SK-N-SH (cell line): ENCODE measurements at regions not wholly inside any gene's neighbourhood (a gene's known extent, or its start where the extent isn't known, plus 50 kb on each side); places are given as distances from the start of the nearest gene placed in this dataset.

ENCODE experiments used
- CTCF ChIA-PET: fragments of 300-600, 350-600 bp; formaldehyde crosslinking; extraction: SDS; loops from one replicate; lab custom pipeline; 2021; lab: Yijun Ruan, JAX
- POLR2A ChIA-PET: fragments of 350-600 bp; sonication (Branson Sonifier 250); formaldehyde crosslinking; extraction: SDS; loops from one replicate; lab custom pipeline; 2020; ENCODE audit warnings: antibody characterized with exemption, inconsistent platforms; lab: Yijun Ruan, JAX
- DNase-seq: peaks from one replicate; pipeline ENCODE4 v3.0.0; 2012
- H2AFZ ChIP-seq: fragments of 200-600 bp; sonication (generic); 2 replicates; pipeline ENCODE4 v1.8.1; 2016; ENCODE audit warnings: antibody characterized with exemption, mild to moderate bottlenecking, low read depth
- H3F3A ChIP-seq: fragments of 200-600 bp; sonication (generic); replicated peaks from 2 replicates; pipeline ENCODE3; 2016; ENCODE audit warnings: antibody characterized with exemption, mild to moderate bottlenecking; ENCODE audit not compliant: insufficient read depth
- H3K27ac ChIP-seq, 2 experiments: fragments of 200-500 bp in 1 of 2; fragments of 200-600 bp in 1 of 2; sonication (Bioruptor generic) in 1 of 2; sonication (generic), shearing (Covaris generic) in 1 of 2; 2 replicates each; pipeline versions ENCODE4 v1.5.1 to v1.6.1; 2014 to 2016; ENCODE audit warnings: low read depth in 2 of 2, inconsistent platforms in 1 of 2, low read length in 1 of 2, mild to moderate bottlenecking in 1 of 2, mixed read lengths in 1 of 2
- H3K27me3 ChIP-seq: fragments of 200-600 bp; sonication (generic), shearing (Covaris generic); 2 replicates; pipeline ENCODE4 v1.6.1; 2016; ENCODE audit warnings: mixed run types; ENCODE audit not compliant: insufficient read depth
- H3K36me3 ChIP-seq, 2 experiments: fragments of 200-500 bp in 1 of 2; fragments of 200-600 bp in 1 of 2; sonication (Bioruptor generic) in 1 of 2; sonication (generic) in 1 of 2; replicated peaks in 1 of 2; 2 replicates each; pipeline versions ENCODE3 to v1.5.1; 2014 to 2016; ENCODE audit warnings: low read length in 1 of 2, mild to moderate bottlenecking in 1 of 2; ENCODE audit not compliant: insufficient read depth in 2 of 2, control insufficient read depth in 1 of 2
- H3K4me1 ChIP-seq, 2 experiments: fragments of 200-500 bp in 1 of 2; fragments of 200-600 bp in 1 of 2; sonication (Bioruptor generic) in 1 of 2; sonication (generic), shearing (Covaris generic) in 1 of 2; 2 replicates each; pipeline versions ENCODE4 v1.5.1 to v1.6.1; 2014 to 2016; ENCODE audit warnings: low read depth in 1 of 2, low read length in 1 of 2, mixed run types in 1 of 2; ENCODE audit not compliant: insufficient read depth in 2 of 2, control insufficient read depth in 1 of 2
- H3K4me2 ChIP-seq: fragments of 200-600 bp; sonication (generic), shearing (Covaris generic); 2 replicates; pipeline ENCODE4 v1.6.1; 2017; ENCODE audit warnings: mixed run types
- H3K4me3 ChIP-seq, 2 experiments: fragments of 200-500 bp in 1 of 2; fragments of 200-600 bp in 1 of 2; sonication (Bioruptor generic) in 1 of 2; sonication (generic), shearing (Covaris generic) in 1 of 2; 2 replicates each; pipeline versions ENCODE4 v1.5.1 to v1.8.1; 2014 to 2016; ENCODE audit warnings: low read depth in 2 of 2, inconsistent platforms in 1 of 2, low read length in 1 of 2, mild to moderate bottlenecking in 1 of 2, mixed read lengths in 1 of 2, moderate library complexity in 1 of 2
- H3K79me2 ChIP-seq: fragments of 200-600 bp; sonication (generic); 2 replicates; pipeline ENCODE4 v1.8.1; 2017; ENCODE audit warnings: mild to moderate bottlenecking; ENCODE audit not compliant: insufficient read depth
- H3K9ac ChIP-seq: fragments of 200-600 bp; sonication (generic); 2 replicates; pipeline ENCODE4 v1.6.1; 2017; ENCODE audit warnings: mixed run types
- H3K9me2 ChIP-seq: fragments of 200-600 bp; sonication (generic); 2 replicates; pipeline ENCODE4 v1.6.1; 2017; ENCODE audit warnings: mixed run types
- H3K9me3 ChIP-seq: fragments of 200-600 bp; sonication (generic); 2 replicates; pipeline ENCODE4 v1.6.1; 2017; ENCODE audit warnings: mixed run types, mild to moderate bottlenecking, moderate library complexity
- H4K20me1 ChIP-seq: fragments of 200-600 bp; sonication (generic); 2 replicates; pipeline ENCODE4 v1.6.1; 2017; ENCODE audit warnings: mild to moderate bottlenecking, mixed run types; ENCODE audit not compliant: insufficient read depth
- CTCF ChIP-seq: fragments of 200-600 bp; sonication (generic); IDR thresholded peaks from 2 replicates; pipeline ENCODE4 v1.6.1; 2017; ENCODE audit warnings: antibody characterized with exemption, mild to moderate bottlenecking, moderate library complexity
- EZH2phosphoT487 ChIP-seq: fragments of 200-600 bp; sonication (generic); IDR thresholded peaks from 2 replicates; pipeline ENCODE4 v1.6.1; 2017; ENCODE audit warnings: low read depth, mixed run types, mild to moderate bottlenecking, antibody characterized with exemption, moderate library complexity, borderline replicate concordance
- FOXM1 ChIP-seq: IDR thresholded peaks from 2 replicates; pipeline ENCODE4 v1.4.0; 2012; ENCODE audit warnings: low read depth, mild to moderate bottlenecking
- GABPA ChIP-seq: IDR thresholded peaks from 2 replicates; pipeline ENCODE4 v1.4.0; 2012; ENCODE audit warnings: low read depth, mild to moderate bottlenecking
- GATA2 ChIP-seq: sonication (generic); formaldehyde crosslinking; IDR thresholded peaks from 2 replicates; pipeline ENCODE4 v1.5.0; 2020; ENCODE audit warnings: mild to moderate bottlenecking, missing genetic modification reagents
- JUND ChIP-seq: IDR thresholded peaks from 2 replicates; pipeline ENCODE4 v1.4.0; 2012
- MXI1 ChIP-seq: IDR thresholded peaks from 2 replicates; pipeline ENCODE4 v1.6.1; 2012; ENCODE audit warnings: mild to moderate bottlenecking, low read depth, low read length, improper control_type of control experiment
- NFIC ChIP-seq: IDR thresholded peaks from 2 replicates; pipeline ENCODE4 v1.4.0; 2012; ENCODE audit warnings: borderline replicate concordance
- RAD21 ChIP-seq: IDR thresholded peaks from 2 replicates; pipeline ENCODE4 v1.6.1; 2012; ENCODE audit warnings: mild to moderate bottlenecking, low read length
- RCOR1 ChIP-seq: fragments of 150-350 bp; IDR thresholded peaks from 2 replicates; pipeline ENCODE4 v1.6.1; 2017; ENCODE audit warnings: antibody characterized with exemption, low read length
- REST ChIP-seq: IDR thresholded peaks from 2 replicates; pipeline ENCODE4 v1.6.1; 2012; ENCODE audit warnings: mild to moderate bottlenecking, low read depth, low read length, moderate library complexity
- RFX5 ChIP-seq: IDR thresholded peaks from 2 replicates; pipeline ENCODE4 v1.6.1; 2012; ENCODE audit warnings: mild to moderate bottlenecking, improper control_type of control experiment, low read length
- SIN3A ChIP-seq: IDR thresholded peaks from 2 replicates; pipeline ENCODE4 v1.6.1; 2012; ENCODE audit warnings: low read depth, mild to moderate bottlenecking, low read length, moderate library complexity, borderline replicate concordance
- TCF12 ChIP-seq: IDR thresholded peaks from 2 replicates; pipeline ENCODE4 v1.4.0; 2012
- YY1 ChIP-seq: IDR thresholded peaks from 2 replicates; pipeline ENCODE4 v1.4.0; 2012; ENCODE audit warnings: low read depth, mild to moderate bottlenecking
- WGBS: methylation state at CpG from one replicate; pipeline ENCODE4 v1.1.6; 2017; ENCODE audit warnings: low lambda C conversion rate; 5-methylcytosine and 5-hydroxymethylcytosine counted together

GRCh38 chr10:31645786-31646185 lies 282.8 kb downstream of the ARHGAP12 start (continued):
- TF ChIP-seq EZH2phosphoT487: no peak
- no peak for TF ChIP-seq JUND

- 70% methylated on average over 4 of the region's 4 CpGs for WGBS
- Histone ChIP-seq H3K79me2 (no peaks in the 10 kb centered on the region), H3K36me3 (no peaks in the 10 kb centered on the region), H3K4me2 (no peak overlapping the region), H3K27me3 (no peaks in the 10 kb centered on the region), H4K20me1 (no peaks in the 10 kb centered on the region), H2AFZ (no peak overlapping the region), H3K9me2 (no peaks in the 10 kb centered on the region), H3K9ac (no peak overlapping the region), H3K9me3 (no peaks in the 10 kb centered on the region), H3K4me1 (peaks cover 0 to 8% of the 10 kb centered on the region in 2 experiments; a peak in 1 of 4 replicates), H3F3A (peaks cover 5% of the 10 kb centered on the region), H3K27ac (no peak overlapping the region), H3K4me3 (no peak overlapping the region)
- no peak for DNase-seq
- no peak for TF ChIP-seq REST
- TF ChIP-seq GATA2: no peak
- no peak for TF ChIP-seq RAD21
- no peak for TF ChIP-seq YY1
- TF ChIP-seq TCF12: no peak
- TF ChIP-seq RCOR1: no peak
- no peak for TF ChIP-seq CTCF
- no peak for TF ChIP-seq SIN3A
- TF ChIP-seq RFX5: no peak
- TF ChIP-seq GABPA: no peak
- TF ChIP-seq MXI1: no peak
- TF ChIP-seq FOXM1: no peak
- no peak for TF ChIP-seq NFIC
- CTCF ChIA-PET: interaction anchor here (0.7 to 1.3 kb wide), 3 partner anchors 9 to 125 kb away, joined by 3 to 4 read pairs (median 3); no protein-coding TSS in a partner anchor
- POLR2A ChIA-PET: no interaction called here
These were observed 283.5 kb downstream of the ARHGAP12 start for GRCh38 chr10:31644931-31645633.
